HG03521 (cell line): ENCODE measurements at regions not wholly inside any gene's neighbourhood (a gene's known extent, or its start where the extent isn't known, plus 50 kb on each side); places are given as distances from the start of the nearest gene placed in this dataset.
"Not testable (repeated sequence)": the region's sequence is repeated elsewhere in the genome, so short reads cannot be mapped to it uniquely, and the experiment has no call there.

ENCODE experiments used
- ATAC-seq: cut with Tn5 transposase; IDR thresholded peaks from one replicate; pipeline ENCODE4 v1.9.1; 2021; ENCODE audit warnings: mild to moderate bottlenecking, moderate library complexity; ENCODE audit not compliant: unreplicated experiment

- no peak for ATAC-seq
Measured at GRCh38 chr20:22690616-22691179, 106.3 kb upstream of the FOXA2 start.

- peak; percentile 78 for ATAC-seq
Measured at GRCh38 chr20:22691369-22692118, 107.2 kb upstream of the FOXA2 start.

DNA sequence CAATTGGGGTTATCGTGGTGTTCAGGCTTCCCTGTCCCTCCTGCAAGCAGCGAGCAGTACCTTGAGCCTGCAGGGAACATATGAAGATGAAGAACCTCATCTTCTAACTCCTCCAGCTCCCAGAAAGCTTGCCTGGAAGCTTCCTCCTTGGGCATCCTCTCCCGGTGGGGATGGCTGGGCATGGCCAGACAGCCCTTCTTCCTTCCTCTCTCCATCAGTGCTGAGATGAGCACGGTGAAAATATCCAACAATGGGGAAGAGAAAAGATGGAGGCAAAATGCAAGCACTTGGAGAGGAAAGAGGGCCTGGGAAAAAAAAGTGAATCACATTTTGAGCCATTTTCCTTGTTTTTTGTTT lies 107.7 kb upstream of the FOXA2 start:
- no peak for ATAC-seq

DNA sequence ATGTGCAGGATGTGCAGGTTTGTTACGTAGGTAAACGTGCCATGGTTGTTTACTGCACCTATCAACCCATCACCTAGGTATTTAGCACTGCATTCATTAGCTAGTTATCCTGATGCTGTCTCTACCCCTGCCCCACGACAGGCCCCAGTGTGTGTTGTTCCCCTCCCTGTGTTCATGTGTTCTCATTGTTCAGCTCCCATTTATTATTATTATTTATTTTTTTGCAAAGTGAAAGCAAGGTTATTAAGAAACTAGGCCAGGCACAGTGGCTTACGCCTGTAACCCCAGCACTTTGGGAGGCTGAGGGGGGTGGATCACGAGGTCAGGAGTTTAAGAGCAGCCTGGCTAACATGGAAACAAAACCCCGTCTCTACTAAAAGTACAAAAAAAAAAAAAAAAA lies 108.2 kb upstream of the FOXA2 start:
- not testable (repeated sequence) for ATAC-seq

GRCh38 chr20:22696759-22697158 lies 112.4 kb upstream of the FOXA2 start:
- no peak for ATAC-seq

GRCh38 chr20:22698259-22698842 lies 114.0 kb upstream of the FOXA2 start:
- ATAC-seq: no peak

GRCh38 chr20:22699396-22699795 lies 115.0 kb upstream of the FOXA2 start:
- ATAC-seq: no peak

DNA sequence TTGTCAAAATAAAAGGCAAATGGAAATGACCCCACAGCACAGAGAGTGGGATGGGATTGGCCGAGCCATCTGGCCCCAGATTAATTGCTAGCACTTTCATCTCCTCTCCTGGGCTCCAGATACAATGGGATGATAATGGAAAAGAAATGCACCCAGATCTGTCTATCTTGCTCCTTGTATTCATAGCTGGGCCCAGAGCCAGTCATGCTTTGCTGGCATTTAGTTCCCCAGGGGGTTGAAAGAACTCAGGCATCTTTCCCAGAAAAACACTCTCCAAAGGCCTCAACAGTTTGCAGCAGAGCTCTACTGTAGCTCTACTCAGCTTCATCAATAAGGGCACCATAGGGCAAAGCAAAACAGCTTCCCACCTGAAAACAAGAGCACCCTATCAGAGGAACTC lies 116.0 kb upstream of the FOXA2 start:
- no peak for ATAC-seq

- no peak for ATAC-seq
Measured at GRCh38 chr20:22701679-22702308, 117.4 kb upstream of the FOXA2 start.

DNA sequence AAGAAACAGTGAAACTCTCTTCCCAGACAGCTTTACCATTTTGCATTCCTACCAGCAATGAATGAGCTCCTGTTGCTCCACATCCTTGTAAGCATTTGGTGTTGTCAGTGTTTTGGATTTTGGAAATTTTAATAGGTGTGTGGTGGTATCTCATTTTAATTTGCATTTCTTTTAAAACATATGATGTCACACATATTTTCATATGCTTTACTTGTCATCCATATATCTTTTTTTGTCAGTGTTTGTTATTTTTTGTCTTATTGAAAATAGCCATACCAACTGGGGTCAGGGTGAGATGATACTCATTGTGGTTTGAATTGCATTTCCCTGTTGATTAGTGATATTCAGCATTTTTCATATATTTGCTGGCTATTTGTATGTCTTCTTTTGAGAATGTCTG lies 119.5 kb upstream of the FOXA2 start:
- ATAC-seq: no peak

DNA sequence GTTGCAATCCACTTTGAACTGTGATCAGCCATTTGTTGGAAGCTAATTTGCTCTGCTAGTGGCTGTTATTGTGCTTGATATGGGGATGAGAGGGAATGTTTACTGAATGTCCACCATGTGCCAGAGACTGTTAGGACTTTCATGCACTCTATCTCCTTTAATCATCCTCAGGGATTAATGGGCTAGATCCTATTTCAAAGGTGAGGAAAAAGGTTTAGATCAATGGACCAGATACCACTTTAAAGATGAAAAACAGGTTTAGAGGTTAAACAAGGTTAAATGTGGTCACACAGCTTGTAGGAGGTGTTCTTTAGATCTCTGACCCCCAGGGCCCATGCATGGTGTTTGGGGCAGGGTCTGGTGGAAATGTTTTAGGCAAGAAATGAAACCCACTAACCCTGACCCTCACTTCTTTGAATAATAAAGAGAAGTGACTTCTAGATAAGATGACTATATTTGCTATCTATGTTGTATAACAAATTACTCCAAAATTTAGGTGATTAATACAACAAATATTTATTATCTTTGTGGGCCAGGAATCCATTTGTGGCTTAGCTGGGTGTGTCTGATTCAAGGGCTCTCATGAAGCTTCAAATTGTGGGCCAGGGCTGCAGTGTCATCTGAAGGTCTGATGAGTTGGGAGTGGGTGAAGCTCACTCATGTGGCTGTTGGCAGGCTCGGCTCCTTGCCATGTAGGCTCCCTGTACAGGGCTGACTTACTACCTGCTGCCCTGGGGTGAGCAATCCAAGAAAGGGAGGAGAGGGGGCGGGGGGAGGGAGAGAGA lies 127.8 kb upstream of the FOXA2 start:
- no peak for ATAC-seq

DNA sequence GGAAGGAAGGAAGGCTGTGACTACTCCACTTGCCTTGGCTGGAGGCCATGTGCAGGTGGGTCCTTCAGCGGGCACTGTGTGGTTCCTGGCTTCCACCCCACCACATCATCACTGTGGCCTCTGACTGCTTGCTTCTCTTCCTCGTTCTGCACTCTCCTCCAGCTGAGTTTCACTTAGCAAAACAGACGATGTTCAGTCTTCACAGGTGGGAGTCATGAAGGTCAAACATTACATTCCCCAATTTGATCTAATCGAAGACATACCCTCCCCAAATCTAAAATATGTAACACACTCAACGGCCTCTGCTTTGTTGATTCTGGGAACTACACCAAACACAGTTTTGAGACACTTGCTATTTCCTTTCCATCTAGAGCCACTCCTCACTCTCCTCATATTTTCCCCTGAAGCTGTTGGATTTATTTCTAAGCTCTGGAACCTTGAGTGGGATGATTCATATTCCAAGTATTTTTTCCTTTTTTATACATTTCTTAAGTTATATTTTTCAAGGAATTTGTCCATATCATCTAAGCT lies 132.5 kb upstream of the FOXA2 start:
- no peak for ATAC-seq

GRCh38 chr20:22717466-22717865 lies 133.1 kb upstream of the FOXA2 start:
- no peak for ATAC-seq

DNA sequence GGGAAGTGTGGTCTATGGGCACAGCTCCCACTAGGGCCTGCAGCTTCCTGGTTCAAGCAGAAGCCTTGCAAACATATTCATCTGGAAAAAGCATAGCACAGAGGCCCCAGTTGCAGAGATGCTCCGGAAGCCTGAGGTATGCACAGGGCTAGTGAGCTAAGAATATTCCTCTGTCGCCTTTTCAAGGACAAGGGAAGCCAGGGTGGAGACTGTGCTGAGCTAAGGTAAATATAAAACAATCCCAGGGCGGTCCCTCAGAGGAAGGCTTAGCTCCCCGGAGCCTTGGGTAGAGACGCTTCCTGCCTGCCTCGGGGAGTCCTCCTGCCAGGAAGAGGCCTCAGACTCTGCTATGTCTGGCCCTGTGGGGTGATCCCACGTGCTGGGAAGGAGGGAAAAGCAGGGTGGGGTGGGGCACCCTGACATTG lies 134.8 kb upstream of the FOXA2 start:
- ATAC-seq: no peak

DNA sequence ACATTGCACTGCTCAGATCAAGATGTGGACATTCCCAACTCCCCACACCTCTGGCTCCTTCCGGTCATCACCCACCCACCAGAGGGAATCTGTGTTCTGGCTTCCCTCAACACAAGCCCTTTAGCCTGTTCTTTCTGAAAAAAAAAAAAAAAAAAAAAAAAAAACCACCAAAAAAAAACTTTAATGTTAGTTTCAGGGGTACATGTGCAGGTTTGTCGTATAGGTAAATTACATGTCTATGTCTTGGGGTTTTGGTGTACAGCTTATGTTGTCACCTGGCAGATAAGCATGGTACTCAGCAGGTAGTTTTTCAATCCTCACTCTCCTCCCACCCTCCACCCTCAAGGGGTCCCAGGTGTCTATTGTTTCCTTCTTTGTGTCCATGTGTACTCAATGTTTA lies 135.8 kb upstream of the FOXA2 start:
- no peak for ATAC-seq

DNA sequence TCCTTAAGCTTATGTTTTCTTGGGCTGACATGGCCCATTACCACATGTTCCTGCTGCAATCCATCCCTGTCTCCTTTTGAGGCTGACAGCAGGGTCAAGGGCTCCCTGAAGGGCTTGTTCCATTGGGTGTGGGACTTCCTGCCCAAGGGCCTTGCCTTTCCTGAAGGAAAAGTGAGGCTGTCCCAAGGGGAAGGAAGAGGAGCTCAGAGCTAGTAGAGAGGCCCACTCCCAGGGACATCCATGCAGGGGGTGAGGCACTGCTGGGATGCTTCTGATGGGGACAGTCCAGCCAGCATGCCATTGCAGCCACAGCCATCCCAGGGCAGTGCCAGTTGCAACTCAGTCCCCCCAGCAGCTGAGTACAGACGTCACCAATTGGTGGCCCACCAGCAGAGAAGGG lies 138.4 kb upstream of the FOXA2 start:
- ATAC-seq: no peak

- ATAC-seq: no peak
Measured at GRCh38 chr20:22723659-22724058, 139.3 kb upstream of the FOXA2 start.

DNA sequence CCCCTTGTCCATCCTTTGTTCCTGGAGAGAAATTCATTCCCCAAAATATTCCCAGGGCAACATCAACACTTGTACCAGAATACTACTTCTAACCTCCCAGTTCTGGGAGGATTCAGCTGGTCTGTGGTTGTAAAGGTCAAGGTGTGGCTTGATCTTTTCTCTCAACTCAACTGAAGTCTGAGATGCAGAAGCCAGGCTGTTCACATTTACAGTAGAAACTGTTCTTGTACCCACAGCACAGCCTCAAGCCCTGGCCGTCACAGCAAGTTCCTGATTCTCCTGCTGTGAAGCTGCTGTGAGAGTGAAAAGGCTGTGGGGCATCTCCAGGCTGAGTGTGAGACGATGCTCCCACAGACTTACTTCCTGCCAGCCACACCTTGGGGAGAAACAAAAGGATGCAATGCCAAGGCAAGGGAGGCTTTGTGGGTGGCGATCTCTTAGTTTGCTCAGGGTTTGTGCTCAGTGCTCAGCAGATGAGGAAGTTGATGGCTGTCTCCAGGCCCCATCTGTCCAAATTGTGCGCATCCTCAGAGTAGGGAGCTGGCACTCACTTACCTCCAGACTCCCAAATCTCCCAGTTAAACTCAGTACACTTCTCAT lies 143.9 kb upstream of the FOXA2 start:
- ATAC-seq: no peak

DNA sequence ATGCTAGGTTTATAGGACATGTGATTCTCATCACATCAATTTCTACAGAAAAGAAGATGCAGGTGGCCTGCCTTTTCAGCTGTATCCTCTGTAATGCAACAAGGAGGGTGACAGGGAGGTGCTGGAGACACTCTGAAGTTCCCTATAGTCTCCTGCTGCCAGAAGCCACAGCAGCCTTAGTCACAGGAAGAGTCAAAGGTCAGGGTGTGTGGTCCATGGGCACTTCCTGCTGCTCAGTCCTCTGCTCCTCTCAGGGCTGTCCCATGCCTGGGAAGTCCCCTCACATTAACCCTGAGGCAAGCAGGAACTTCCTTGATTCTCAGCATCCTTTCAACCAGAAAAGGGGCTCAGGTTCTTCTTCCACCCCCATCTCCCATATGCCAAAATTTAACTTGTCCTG lies 144.8 kb upstream of the FOXA2 start:
- ATAC-seq: no peak

GRCh38 chr20:22729616-22730236 lies 145.4 kb upstream of the FOXA2 start:
- no peak for ATAC-seq
